GM15510 (cell line): ENCODE measurements at regions not wholly inside any gene's neighbourhood (a gene's known extent, or its start where the extent isn't known, plus 50 kb on each side); places are given as distances from the start of the nearest gene placed in this dataset.

ENCODE experiments used
- POLR2A ChIP-seq: IDR thresholded peaks from 3 replicates; pipeline ENCODE4 v1.6.1; 2011; ENCODE audit warnings: borderline replicate concordance; ENCODE audit not compliant: insufficient read length; ENCODE audit errors: extremely low read depth

DNA sequence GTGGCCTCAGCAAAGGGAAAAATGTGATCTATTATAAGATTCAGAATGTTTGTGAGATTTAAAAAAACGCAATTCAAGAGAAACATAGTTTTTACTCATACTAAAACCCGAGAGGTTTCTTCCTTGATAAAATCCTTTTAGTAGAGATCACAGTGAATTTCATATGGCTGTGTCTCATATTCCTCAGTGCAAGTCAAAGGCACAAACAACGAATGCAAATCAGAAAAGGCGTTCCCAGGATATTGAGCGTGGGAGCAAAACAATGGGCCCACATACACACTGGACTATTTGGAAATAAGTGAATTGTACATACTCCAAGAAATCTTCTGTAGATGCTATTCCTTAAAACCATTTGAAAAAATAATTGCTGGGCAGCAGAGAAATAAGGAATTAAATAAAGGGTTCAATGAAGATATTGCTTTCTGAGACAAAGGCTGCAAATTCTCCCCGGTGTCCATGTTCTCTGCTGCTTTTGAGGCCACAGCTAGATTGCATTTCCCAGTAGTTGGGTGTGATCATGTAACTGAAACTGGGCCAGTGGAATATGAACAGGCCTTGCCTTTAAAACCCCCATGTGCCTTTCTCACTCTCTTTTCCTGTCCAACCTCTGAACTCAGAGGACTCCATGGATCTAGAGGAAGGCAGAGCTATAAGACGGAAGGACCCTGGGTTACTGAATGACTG is 144.6 kb upstream of the TBL1XR1 start:
- no peak for TF ChIP-seq POLR2A

- no peak for TF ChIP-seq POLR2A
Observed at GRCh38 chr3:177343122-177343625, 145.9 kb upstream of the TBL1XR1 start.

- TF ChIP-seq POLR2A = no peak
Observed at GRCh38 chr3:177345049-177345972, 148.0 kb upstream of the TBL1XR1 start.

GRCh38 chr3:177345973-177346503 is 148.8 kb upstream of the TBL1XR1 start:
- no peak for TF ChIP-seq POLR2A

- TF ChIP-seq POLR2A = no peak
Observed at GRCh38 chr3:177346878-177347277, 149.6 kb upstream of the TBL1XR1 start.

DNA sequence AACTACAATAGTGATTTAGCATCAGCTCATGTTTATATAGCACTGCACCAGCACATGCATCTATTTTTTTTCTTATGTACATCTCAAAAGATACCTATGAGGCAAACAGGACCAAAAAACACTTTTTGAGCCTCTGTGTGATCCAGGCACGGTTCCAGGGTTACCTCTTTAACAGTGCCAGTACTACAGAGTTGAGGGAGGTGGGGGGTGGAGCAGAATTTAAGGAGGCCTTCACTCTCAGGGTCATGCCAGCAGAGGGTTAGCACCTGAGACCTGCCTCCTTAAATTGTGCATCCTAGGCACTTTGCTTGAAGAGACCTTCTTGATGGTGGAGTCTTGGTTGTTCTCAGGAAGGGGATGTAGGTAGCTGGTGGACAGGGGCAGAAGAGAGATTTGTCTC is 150.3 kb upstream of the TBL1XR1 start:
- no peak for TF ChIP-seq POLR2A

GRCh38 chr3:177348974-177349373 is 151.7 kb upstream of the TBL1XR1 start:
- no peak for TF ChIP-seq POLR2A

DNA sequence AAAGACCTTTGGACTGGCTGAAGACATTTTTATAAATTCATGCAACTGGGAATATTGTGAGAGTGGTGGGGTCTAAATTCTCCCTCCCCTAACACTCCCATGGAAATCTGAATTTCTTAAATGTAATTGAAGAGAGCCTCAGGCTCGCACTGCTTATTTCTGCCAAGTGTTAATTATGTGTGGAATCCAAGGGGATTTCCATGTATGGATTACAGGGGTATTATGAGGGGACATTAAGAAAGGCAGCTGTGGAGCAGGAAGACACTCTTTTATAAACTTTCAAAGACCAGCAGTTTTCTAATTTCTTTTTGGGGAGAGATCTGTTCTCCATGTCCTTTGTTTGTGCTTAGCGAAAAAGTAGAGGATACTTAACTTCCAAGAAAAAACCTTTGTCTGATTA is 152.1 kb upstream of the TBL1XR1 start:
- no peak for TF ChIP-seq POLR2A

DNA sequence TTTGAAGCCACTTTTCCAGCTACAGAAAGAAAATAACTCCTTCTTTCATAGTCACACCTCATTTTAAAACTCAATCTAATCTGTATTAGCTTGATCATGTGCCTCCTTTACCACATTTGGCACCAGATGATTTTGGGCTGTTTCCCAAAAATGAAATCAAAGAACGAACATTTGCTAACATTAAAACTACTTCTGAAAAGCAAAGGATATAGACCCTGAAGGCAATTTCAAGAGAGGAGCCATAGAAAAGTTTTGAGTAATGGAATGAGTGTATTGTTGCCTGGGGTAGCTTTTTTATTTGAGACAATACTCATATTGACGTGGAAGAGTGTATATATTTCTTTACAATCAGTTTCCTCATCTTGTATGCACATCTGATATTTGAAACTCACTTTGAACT is 152.8 kb upstream of the TBL1XR1 start:
- no peak for TF ChIP-seq POLR2A

- TF ChIP-seq POLR2A = no peak
Observed at GRCh38 chr3:177351206-177351605, 153.9 kb upstream of the TBL1XR1 start.

DNA sequence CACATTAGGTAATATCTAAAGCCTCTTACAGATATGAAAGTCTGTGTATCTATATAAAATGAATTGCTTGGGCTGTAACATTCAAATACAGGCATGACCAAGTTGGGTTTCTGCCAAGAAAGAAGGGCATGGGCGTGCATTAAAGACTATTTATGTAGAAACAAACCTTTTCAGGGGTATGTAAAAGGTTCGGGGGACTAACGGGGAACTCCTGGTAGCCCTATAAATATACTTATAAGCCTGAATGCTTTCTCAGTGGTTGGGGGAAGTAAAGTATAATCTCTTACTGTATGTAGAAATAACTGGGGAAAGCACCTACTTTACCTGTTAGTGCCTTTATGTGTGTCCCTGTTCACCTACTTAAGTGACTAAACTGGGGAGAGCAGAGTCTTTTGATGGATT is 154.5 kb upstream of the TBL1XR1 start:
- no peak for TF ChIP-seq POLR2A

GRCh38 chr3:177352424-177352823 is 155.1 kb upstream of the TBL1XR1 start:
- no peak for TF ChIP-seq POLR2A

DNA sequence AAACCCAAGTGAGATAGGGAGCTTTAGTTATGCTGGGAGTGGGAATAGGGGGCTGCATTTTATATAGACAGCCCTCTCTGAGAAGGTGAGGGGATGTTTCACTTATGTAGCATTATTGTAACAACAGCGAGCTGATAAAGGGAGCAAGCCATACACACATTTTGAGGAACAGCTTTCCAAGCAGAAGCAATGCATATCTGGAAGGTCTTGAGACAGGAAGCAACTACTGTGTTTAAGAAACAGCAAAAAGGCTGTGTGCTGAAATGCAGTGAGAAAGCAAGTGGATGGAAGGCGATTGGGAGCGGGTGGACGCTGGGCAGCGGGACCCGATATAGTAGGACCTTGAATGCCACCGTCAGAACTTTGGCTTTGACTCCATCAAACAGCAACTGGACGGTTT is 155.9 kb upstream of the TBL1XR1 start:
- TF ChIP-seq POLR2A = no peak

DNA sequence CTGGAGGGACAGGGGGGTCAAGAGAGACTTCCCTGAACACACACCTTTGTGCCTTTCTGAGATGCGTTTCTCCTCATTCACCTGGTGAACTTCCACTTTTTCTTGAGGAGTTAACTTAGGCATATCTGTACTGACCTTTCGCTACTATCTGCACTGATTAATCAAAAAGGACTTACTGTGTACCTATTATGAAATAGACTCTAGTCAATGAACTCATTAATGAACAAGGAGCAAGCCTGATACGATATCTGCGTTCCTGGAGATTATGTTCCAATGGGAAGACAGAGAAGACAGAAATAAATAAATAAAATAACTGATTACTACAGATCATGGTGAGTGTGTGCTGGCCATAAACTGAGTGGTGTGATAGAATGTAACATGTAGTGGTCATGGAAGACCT is 157.2 kb upstream of the TBL1XR1 start:
- TF ChIP-seq POLR2A = no peak

DNA sequence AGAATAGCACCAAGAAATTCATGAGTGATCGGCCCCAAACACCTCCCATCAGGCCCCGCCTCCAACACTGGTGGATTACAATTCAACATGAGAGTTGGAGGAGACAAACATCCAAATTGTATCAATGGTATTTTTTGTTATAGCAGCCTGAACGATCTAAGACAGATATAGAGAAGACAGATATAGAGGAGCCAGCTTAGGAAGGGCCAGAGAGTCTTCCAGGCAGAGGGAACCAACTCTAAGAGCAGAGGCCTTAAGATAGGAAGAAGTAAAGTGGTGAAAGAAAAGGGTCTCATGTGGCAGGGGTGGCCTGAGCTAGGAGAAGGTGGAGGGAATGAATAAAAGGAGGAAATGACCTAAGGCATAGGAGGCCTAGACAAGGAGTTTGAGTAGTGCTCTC is 158.8 kb upstream of the TBL1XR1 start:
- no peak for TF ChIP-seq POLR2A
